Ascending aorta (tissue), 2 donors: ENCODE measurements at regions not wholly inside any gene's neighbourhood (a gene's known extent, or its start where the extent isn't known, plus 50 kb on each side); places are given as distances from the start of the nearest gene placed in this dataset.

Source experiments
- DNase-seq, 2 donors: peaks; one replicate each; pipeline ENCODE4 v3.0.0-alpha.2; 2019; ENCODE audit warnings: low spot score in 2 of 2
- H3K27ac ChIP-seq, 2 donors: fragments of 200-600 bp; sonication (generic); one replicate each; pipeline ENCODE4 v1.5.1; 2016 to 2017; ENCODE audit warnings: mild to moderate bottlenecking in 1 of 2
- H3K27me3 ChIP-seq: fragments of 200-600 bp; sonication (generic); one replicate; pipeline ENCODE4 v1.5.1; 2017
- H3K36me3 ChIP-seq, 2 donors: fragments of 200-600 bp; sonication (generic); one replicate each; pipeline ENCODE4 v1.5.1; 2016
- H3K4me1 ChIP-seq, 2 donors: fragments of 200-600 bp; sonication (generic); one replicate each; pipeline ENCODE4 v1.5.1; 2016 to 2017; ENCODE audit warnings: mild to moderate bottlenecking in 1 of 2
- H3K4me3 ChIP-seq, 2 donors: fragments of 200-600 bp; sonication (generic); one replicate each; pipeline ENCODE4 v1.5.1; 2016 to 2017; ENCODE audit warnings: mild to moderate bottlenecking in 1 of 2
- H3K9me3 ChIP-seq, 2 donors: fragments of 200-600 bp; sonication (generic); one replicate each; pipeline ENCODE4 v1.5.1; 2016
- intact Hi-C: fragments of 100-400 bp; cut with DNase I; formaldehyde crosslinking; loops from one replicate; pipeline ENCODE4 v1.15.1; 2023
- TF ChIP-seq, protein P1 (sequence below), 3 experiments: fragments of 200-600 bp in 2 of 3; fragments of 450-650 bp in 1 of 3; sonication (generic) in 2 of 3; IDR thresholded peaks; one replicate each; pipeline ENCODE4 v1.5.1; 2016 to 2019; ENCODE audit warnings: antibody characterized with exemption in 3 of 3, mild to moderate bottlenecking in 1 of 3, moderate library complexity in 1 of 3

DNA sequence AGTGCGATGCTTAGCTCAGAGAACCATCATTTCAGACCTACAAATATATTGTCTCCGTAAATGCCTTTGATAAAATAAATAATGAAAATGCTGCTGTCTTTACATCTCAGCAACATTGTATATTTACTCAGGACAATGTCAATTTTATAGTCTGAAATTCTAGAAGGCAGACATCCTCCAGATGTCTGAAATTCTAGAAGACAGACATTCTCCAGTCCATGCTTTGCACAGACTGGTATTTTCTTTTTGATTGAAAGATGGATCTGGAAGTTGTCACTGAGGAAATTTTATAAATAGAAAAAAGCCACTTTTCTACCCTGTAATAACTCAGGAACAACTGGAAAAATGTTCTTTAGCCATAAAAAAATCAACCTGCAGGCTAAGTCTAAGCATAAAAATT, 2293.3 kb downstream of the PCDH9 start:
- Histone ChIP-seq H3K36me3 (no peaks in the 10 kb centered on the region), H3K27me3 (no peaks in the 10 kb centered on the region), H3K9me3 (no peaks in the 10 kb centered on the region), H3K27ac (no peak overlapping the region), H3K4me1 (no peaks in the 10 kb centered on the region), H3K4me3 (no peak overlapping the region)
- intact Hi-C loops: no loop called here
- TF ChIP-seq, protein P1, sequence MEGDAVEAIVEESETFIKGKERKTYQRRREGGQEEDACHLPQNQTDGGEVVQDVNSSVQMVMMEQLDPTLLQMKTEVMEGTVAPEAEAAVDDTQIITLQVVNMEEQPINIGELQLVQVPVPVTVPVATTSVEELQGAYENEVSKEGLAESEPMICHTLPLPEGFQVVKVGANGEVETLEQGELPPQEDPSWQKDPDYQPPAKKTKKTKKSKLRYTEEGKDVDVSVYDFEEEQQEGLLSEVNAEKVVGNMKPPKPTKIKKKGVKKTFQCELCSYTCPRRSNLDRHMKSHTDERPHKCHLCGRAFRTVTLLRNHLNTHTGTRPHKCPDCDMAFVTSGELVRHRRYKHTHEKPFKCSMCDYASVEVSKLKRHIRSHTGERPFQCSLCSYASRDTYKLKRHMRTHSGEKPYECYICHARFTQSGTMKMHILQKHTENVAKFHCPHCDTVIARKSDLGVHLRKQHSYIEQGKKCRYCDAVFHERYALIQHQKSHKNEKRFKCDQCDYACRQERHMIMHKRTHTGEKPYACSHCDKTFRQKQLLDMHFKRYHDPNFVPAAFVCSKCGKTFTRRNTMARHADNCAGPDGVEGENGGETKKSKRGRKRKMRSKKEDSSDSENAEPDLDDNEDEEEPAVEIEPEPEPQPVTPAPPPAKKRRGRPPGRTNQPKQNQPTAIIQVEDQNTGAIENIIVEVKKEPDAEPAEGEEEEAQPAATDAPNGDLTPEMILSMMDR (IDR thresholded peaks at IDR 0.05): no peak
- DNase-seq: no peak

DNA sequence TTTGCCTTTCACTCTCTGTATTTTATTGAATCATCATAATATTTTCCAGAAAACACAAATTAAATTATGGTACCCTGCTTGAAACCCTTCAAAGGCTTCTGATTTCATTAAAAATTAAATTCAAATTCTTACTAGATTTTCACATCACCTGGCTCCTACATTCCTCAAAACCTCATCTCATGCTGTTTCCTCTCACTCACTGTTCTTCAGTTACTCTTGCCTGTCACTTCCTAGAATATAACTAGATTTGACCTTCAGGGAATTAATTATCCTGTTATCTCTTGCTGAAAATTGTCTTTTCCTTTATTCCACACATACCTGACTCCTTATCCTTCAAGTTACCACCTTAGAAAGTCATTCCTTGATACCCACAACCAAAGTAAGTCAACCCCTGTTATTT, 2294.7 kb downstream of the PCDH9 start:
- DNase-seq: no peak
- TF ChIP-seq, protein P1 (IDR thresholded peaks at IDR 0.05): no peak
- intact Hi-C loops: no loop called here

DNA sequence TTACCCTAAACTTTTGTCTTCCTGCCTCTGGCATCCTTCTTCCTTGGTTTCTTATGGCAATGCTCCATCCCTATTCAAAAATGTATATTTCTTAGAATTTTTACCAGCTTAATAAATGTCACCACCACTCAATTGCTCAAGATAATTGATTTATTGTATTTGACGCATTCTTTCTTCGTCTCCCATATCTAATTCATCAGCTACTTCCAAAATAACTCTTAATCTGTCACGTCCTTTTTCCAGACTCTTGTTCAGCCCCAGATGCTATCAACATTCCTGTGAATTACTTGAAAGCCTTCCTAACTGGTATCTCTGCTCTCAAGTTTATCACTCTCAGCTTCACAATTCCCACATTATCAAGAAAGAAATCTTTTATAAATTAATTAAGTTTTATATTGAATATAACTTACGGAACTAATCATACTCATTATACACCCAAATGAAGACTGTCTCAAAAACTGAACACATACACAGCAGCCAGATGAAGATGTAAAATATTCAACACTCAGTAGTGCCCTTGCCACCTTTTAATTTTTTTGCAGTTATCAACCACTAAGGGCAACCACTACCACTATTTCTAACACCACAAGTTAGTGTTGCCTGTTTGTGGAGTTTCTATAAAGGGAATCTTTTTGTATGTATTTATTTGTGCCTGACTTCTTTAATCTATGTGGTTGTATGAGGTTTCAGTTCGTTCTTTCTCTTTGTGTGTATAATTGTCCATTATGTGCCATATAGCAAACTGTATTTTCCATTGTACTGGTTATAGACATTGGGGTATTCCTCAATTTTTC, 2295.4 kb downstream of the PCDH9 start:
- H3K27me3 ChIP-seq: no peaks in the 10 kb centered on the region
- intact Hi-C loops: no loop called here
- no peaks in the 10 kb centered on the region for H3K36me3 ChIP-seq
- H3K4me3 ChIP-seq: no peak overlapping the region
- no peaks in the 10 kb centered on the region for H3K9me3 ChIP-seq
- TF ChIP-seq, protein P1 (IDR thresholded peaks at IDR 0.05): no peak
- no peak overlapping the region for H3K27ac ChIP-seq
- no peaks in the 10 kb centered on the region for H3K4me1 ChIP-seq
- no peak for DNase-seq

More for the DNA sequence above, 2294.7 kb downstream of the PCDH9 start:
- Histone ChIP-seq H3K4me1 (no peaks in the 10 kb centered on the region), H3K36me3 (no peaks in the 10 kb centered on the region), H3K27me3 (no peaks in the 10 kb centered on the region), H3K27ac (no peak overlapping the region), H3K4me3 (no peak overlapping the region), H3K9me3 (no peaks in the 10 kb centered on the region)

DNA sequence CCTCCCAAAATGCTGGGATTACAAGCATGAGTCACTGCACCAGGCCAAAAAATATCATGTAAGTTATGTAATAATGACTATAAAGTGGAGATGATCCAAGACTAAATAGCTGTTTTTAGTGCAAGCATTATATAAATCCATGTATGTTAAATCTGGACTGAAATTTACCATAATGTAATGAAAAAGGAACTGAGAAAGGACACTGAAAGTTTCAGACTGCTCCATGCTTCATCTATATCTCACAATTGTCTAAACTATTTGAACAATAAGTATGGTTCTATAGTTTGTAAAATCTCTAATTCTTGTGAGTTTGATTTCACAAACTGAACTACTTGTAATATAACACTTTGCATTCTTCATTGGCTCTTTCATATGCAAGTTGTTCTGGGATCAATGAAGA, 2299.5 kb downstream of the PCDH9 start:
- intact Hi-C loops: no loop called here
- TF ChIP-seq, protein P1 (IDR thresholded peaks at IDR 0.05): no peak
- no peaks in the 10 kb centered on the region for H3K36me3 ChIP-seq
- H3K4me3 ChIP-seq: no peak overlapping the region
- H3K27ac ChIP-seq: no peak overlapping the region
- H3K27me3 ChIP-seq: no peaks in the 10 kb centered on the region
- H3K9me3 ChIP-seq: no peaks in the 10 kb centered on the region
- DNase-seq: no peak
- H3K4me1 ChIP-seq: no peaks in the 10 kb centered on the region

DNA sequence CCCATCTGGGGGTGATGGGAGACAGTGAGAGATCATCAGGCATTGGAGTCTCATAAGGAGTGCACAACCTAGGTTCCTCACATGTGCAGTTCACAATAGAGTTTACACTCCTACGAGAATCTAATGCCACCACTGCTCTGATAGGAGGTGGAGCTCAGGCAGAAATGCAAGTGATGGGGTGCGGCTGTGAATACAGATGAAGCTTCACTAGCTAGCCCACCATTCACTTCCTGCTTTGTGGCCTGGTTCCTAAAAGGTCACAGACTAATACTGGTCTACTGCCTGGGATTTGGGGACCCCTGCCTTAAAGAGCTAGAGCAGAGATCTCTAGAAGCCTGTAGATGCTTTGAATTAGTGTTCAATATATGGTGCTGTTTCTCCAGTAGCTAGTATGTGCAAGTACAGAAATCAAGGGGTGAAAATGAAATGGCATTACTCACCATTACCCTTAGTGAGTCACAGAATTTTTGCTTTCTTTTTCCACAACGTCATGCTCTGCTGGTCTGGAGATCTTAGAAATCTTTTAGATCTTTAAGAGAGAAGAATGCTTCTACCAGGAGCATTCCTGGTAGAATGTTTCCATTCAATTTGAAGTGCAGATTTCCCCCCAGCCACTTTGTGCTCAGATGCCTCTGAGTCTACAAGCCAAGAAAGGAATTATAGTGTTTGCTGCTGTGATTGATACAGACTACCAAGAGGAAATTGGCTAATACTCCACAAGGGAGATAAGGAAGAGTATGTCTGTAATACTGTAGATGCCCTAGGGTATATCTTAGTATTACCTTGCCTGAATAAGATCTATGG, 2301.2 kb downstream of the PCDH9 start:
- Histone ChIP-seq H3K4me3 (no peak overlapping the region), H3K27me3 (no peaks in the 10 kb centered on the region), H3K27ac (no peak overlapping the region), H3K9me3 (no peaks in the 10 kb centered on the region), H3K4me1 (no peaks in the 10 kb centered on the region), H3K36me3 (no peaks in the 10 kb centered on the region)
- intact Hi-C loops: no loop called here
- TF ChIP-seq, protein P1 (IDR thresholded peaks at IDR 0.05): no peak
- no peak for DNase-seq
